ENCODE measurements at regions not wholly inside any gene's neighbourhood (a gene's known extent, or its start where the extent isn't known, plus 50 kb on each side); places are given as distances from the start of the nearest gene placed in this dataset.

GRCh38 chr10:130816116-130816901 is 495.2 kb downstream of the TCERG1L start:
- DNase-seq (ENCODE audit: low spot score), result no peak
- Histone ChIP-seq H3K36me3 (no peaks in the 10 kb centered on the region), H3K9me3 (no peaks in the 10 kb centered on the region), H3K27me3 (replicated peaks; ENCODE audit: insufficient read depth) (no peaks in the 10 kb centered on the region), H3K27ac (no peak overlapping the region), H3K4me1 (replicated peaks) (no peaks in the 10 kb centered on the region), H3K4me3 (no peak overlapping the region)
- 80% methylated on average over 22 of the region's 23 CpGs for WGBS
- intact Hi-C loops (cut with DNase I), result no loop called here
- no peak for TF ChIP-seq POLR2A (IDR thresholded peaks at IDR 0.05)

- 86% methylated on average over 8 of the region's 8 CpGs for WGBS
These were observed 494.4 kb downstream of the TCERG1L start for GRCh38 chr10:130817046-130817624.

GRCh38 chr10:130817674-130818073 is 493.8 kb downstream of the TCERG1L start:
- Histone ChIP-seq H3K4me3 (no peak overlapping the region), H3K36me3 (no peaks in the 10 kb centered on the region), H3K27ac (no peak overlapping the region), H3K4me1 (replicated peaks) (no peaks in the 10 kb centered on the region), H3K9me3 (no peaks in the 10 kb centered on the region), H3K27me3 (replicated peaks; ENCODE audit: insufficient read depth) (no peaks in the 10 kb centered on the region)
- TF ChIP-seq POLR2AphosphoS5 (IDR thresholded peaks at IDR 0.05) (no peak), CTCF (IDR thresholded peaks at IDR 0.05) (no peak), POLR2A (IDR thresholded peaks at IDR 0.05) (no peak)
- intact Hi-C loops (cut with DNase I), result no loop called here
- 88% methylated on average over 6 of the region's 6 CpGs for WGBS
- no peak for DNase-seq (ENCODE audit: low spot score)

More at GRCh38 chr10:130817046-130817624, 494.4 kb downstream of the TCERG1L start:
- intact Hi-C loops (cut with DNase I), result no loop called here
- H3K27ac ChIP-seq, result no peak overlapping the region
- no peaks in the 10 kb centered on the region for H3K27me3 ChIP-seq (replicated peaks; ENCODE audit: insufficient read depth)
- H3K4me1 ChIP-seq (replicated peaks), result no peaks in the 10 kb centered on the region
- H3K4me3 ChIP-seq, result no peak overlapping the region
- H3K9me3 ChIP-seq, result no peaks in the 10 kb centered on the region
- TF ChIP-seq POLR2A (IDR thresholded peaks at IDR 0.05) (no peak), CTCF (IDR thresholded peaks at IDR 0.05) (no peak), POLR2AphosphoS5 (IDR thresholded peaks at IDR 0.05) (no peak)
- no peak for DNase-seq (ENCODE audit: low spot score)
- H3K36me3 ChIP-seq, result no peaks in the 10 kb centered on the region

GRCh38 chr10:130820880-130821482 is 490.5 kb downstream of the TCERG1L start:
- Histone ChIP-seq H3K4me1 (replicated peaks) (no peaks in the 10 kb centered on the region), H3K4me3 (no peak overlapping the region), H3K27ac (no peak overlapping the region), H3K9me3 (no peaks in the 10 kb centered on the region), H3K27me3 (replicated peaks; ENCODE audit: insufficient read depth) (no peaks in the 10 kb centered on the region), H3K36me3 (no peaks in the 10 kb centered on the region)
- 66% methylated on average over 11 of the region's 11 CpGs for WGBS
- TF ChIP-seq POLR2AphosphoS5 (IDR thresholded peaks at IDR 0.05) (no peak), POLR2A (IDR thresholded peaks at IDR 0.05) (no peak), CTCF (IDR thresholded peaks at IDR 0.05) (no peak)
- no peak for DNase-seq (ENCODE audit: low spot score)
- intact Hi-C loops (cut with DNase I), result no loop called here

GRCh38 chr10:130824230-130825014 is 487.1 kb downstream of the TCERG1L start:
- intact Hi-C loops (cut with DNase I), result no loop called here
- DNase-seq (ENCODE audit: low spot score), result no peak

More at GRCh38 chr10:130824230-130825014, 487.1 kb downstream of the TCERG1L start:
- H3K36me3 ChIP-seq, result no peaks in the 10 kb centered on the region
- H3K4me3 ChIP-seq, result no peak overlapping the region
- TF ChIP-seq CTCF (IDR thresholded peaks at IDR 0.05) (no peak), POLR2A (IDR thresholded peaks at IDR 0.05) (no peak), POLR2AphosphoS5 (IDR thresholded peaks at IDR 0.05) (no peak)
- WGBS, result 91% methylated on average over 4 of the region's 4 CpGs
- H3K27me3 ChIP-seq (replicated peaks; ENCODE audit: insufficient read depth), result no peaks in the 10 kb centered on the region
- no peaks in the 10 kb centered on the region for H3K9me3 ChIP-seq
- no peak overlapping the region for H3K27ac ChIP-seq
- H3K4me1 ChIP-seq (replicated peaks), result no peaks in the 10 kb centered on the region
